ENCODE measurements at regions not wholly inside any gene's neighbourhood (a gene's known extent, or its start where the extent isn't known, plus 50 kb on each side); places are given as distances from the start of the nearest gene placed in this dataset.

- TF ChIP-seq, protein P1, sequence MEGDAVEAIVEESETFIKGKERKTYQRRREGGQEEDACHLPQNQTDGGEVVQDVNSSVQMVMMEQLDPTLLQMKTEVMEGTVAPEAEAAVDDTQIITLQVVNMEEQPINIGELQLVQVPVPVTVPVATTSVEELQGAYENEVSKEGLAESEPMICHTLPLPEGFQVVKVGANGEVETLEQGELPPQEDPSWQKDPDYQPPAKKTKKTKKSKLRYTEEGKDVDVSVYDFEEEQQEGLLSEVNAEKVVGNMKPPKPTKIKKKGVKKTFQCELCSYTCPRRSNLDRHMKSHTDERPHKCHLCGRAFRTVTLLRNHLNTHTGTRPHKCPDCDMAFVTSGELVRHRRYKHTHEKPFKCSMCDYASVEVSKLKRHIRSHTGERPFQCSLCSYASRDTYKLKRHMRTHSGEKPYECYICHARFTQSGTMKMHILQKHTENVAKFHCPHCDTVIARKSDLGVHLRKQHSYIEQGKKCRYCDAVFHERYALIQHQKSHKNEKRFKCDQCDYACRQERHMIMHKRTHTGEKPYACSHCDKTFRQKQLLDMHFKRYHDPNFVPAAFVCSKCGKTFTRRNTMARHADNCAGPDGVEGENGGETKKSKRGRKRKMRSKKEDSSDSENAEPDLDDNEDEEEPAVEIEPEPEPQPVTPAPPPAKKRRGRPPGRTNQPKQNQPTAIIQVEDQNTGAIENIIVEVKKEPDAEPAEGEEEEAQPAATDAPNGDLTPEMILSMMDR (conservative IDR thresholded peaks at IDR 0.05; ENCODE audit: low read length): no peak
- no peak overlapping the region for H3K4me3 ChIP-seq (ENCODE audit: low read length)
- DNase-seq (ENCODE audit: low read depth): no peak
These were observed 104.0 kb upstream of the FUT8 start for GRCh38 chr14:65308536-65308935.

DNA sequence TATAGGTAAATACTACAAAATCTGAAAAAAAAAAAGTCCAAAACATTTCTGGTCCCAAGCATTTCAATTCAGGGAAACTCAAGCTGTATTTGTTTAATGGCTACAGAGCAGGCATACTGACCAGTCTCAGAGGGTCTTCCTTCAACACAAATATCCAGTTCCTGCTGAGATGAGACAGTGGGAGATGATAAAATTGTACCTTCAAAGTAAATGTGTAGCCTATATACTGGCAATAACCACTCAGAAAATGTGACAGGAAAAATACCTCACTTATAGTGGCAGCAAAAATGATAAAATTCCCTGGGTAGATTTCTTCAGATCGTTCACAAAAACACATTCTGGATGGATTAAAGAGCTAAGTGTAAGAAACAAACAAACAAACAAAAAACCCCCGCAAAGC is 102.0 kb upstream of the FUT8 start:
- TF ChIP-seq, protein P1 (conservative IDR thresholded peaks at IDR 0.05; ENCODE audit: low read length): no peak
- no peak overlapping the region for H3K4me3 ChIP-seq (ENCODE audit: low read length)
- DNase-seq (ENCODE audit: low read depth): no peak

DNA sequence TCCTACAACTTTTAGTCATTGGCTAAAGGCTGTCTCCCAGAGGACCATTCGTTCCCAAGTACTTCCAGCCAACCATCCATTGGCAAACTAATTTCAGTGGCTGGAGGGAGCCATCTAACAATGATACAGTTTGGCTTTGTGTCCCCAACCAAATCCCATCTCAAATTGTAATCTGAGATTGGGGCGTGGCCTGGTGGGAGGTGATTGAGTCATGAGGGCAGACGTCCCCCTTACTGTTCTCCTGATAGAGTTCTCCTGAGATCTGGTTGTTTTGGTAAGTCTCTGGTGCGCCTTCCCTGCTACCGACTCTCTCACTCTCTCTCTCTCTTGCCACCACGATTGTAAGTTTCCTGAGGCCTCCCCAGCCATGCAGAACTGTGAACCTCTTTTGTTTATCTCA is 99.7 kb upstream of the FUT8 start:
- DNase-seq (ENCODE audit: low read depth): no peak
- no peak overlapping the region for H3K4me3 ChIP-seq (ENCODE audit: low read length)
- TF ChIP-seq, protein P1 (conservative IDR thresholded peaks at IDR 0.05; ENCODE audit: low read length): no peak

GRCh38 chr14:65318636-65319506 is 93.7 kb upstream of the FUT8 start:
- TF ChIP-seq, protein P1 (conservative IDR thresholded peaks at IDR 0.05; ENCODE audit: low read length): no peak
- DNase-seq (ENCODE audit: low read depth): no peak
- no peak overlapping the region for H3K4me3 ChIP-seq (ENCODE audit: low read length)

GRCh38 chr14:65320661-65321308 is 91.7 kb upstream of the FUT8 start:
- H3K4me3 ChIP-seq (ENCODE audit: low read length): no peak overlapping the region
- TF ChIP-seq, protein P1 (conservative IDR thresholded peaks at IDR 0.05; ENCODE audit: low read length): no peak
- DNase-seq (ENCODE audit: low read depth): no peak

DNA sequence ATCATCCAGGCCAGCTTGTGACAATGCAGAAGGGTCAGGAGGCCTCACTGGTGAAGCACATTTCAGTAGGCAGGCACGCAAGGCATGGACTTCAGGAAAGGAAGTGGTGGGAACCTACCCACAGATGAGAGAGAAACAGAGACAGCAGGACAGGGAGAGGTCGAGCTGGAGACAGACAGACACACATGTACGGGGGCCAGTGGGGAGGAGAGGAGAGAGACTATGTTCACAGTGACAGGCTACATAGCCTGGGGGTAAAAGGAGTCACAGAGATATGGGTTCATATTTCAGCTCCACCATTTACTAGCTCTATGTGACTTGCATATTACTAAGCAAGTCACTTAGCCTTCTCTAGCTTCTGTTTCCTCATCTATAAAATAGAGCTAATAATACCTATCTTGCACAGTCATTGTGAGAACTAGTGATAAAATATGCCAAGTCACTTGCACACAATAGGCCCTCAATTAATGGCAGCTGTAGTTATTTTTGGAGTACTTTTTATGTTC is 91.1 kb upstream of the FUT8 start:
- H3K4me3 ChIP-seq (ENCODE audit: low read length): no peak overlapping the region
- TF ChIP-seq, protein P1 (conservative IDR thresholded peaks at IDR 0.05; ENCODE audit: low read length): no peak
- DNase-seq (ENCODE audit: low read depth): no peak
